Brain microvascular endothelial cell (primary cell): ENCODE measurements at regions not wholly inside any gene's neighbourhood (a gene's known extent, or its start where the extent isn't known, plus 50 kb on each side); places are given as distances from the start of the nearest gene placed in this dataset.

Experiments
- DNase-seq: peaks from one replicate; pipeline ENCODE4 v3.0.0-alpha.2; 2020
- H3K27ac ChIP-seq: fragments of 250-450 bp; sonication (Bioruptor Pico); 2 replicates; pipeline ENCODE4 v1.5.1; 2020; ENCODE audit warnings: mild to moderate bottlenecking, moderate library complexity
- H3K27me3 ChIP-seq: fragments of 250-450 bp; sonication (Bioruptor Pico); replicated peaks from 2 replicates; pipeline ENCODE4 v1.5.1; 2020; ENCODE audit warnings: mild to moderate bottlenecking
- H3K36me3 ChIP-seq: fragments of 250-450 bp; sonication (Bioruptor Pico); replicated peaks from 2 replicates; pipeline ENCODE4 v1.5.1; 2020; ENCODE audit warnings: mild to moderate bottlenecking
- H3K4me3 ChIP-seq: 2 replicates; pipeline ENCODE4 v1.5.1; 2011; ENCODE audit warnings: low read depth, mild to moderate bottlenecking, control low read depth, low read length, moderate library complexity
- in situ Hi-C: cut with HindIII; loops from 2 replicates; pipeline ENCODE4 v1.10.0; 2017; ENCODE audit warnings: low sequenced_read_pairs, low pct_ligation_motif_present
- TF ChIP-seq, protein P1 (sequence below): IDR thresholded peaks from 2 replicates; pipeline ENCODE4 v1.5.1; 2011; ENCODE audit warnings: low read depth, mild to moderate bottlenecking, moderate library complexity, low read length, control low read depth, inconsistent platforms; ENCODE audit errors: missing control alignments

DNA sequence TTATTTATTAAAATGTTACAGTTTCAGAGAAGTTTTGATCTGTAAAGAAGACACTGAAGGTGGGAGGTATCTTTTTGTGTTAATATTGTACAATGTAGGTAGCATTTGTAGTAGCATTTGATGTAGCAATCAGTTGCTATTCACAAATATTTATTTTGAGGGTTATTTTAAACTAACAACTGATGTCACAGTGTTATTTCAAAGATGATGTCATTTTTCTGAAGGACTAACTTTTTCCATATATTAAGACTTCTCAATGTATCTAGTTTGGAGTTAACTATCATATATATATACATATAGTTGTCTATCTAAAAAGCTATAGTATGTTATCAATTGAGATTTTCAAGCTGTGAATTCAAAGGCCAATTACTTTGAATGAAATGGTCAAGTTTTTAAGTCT, 1003.3 kb downstream of the DSC3 start:
- Histone ChIP-seq H3K27ac (no peak overlapping the region), H3K36me3 (no peaks in the 10 kb centered on the region)
- in situ Hi-C loops: no loop called here

DNA sequence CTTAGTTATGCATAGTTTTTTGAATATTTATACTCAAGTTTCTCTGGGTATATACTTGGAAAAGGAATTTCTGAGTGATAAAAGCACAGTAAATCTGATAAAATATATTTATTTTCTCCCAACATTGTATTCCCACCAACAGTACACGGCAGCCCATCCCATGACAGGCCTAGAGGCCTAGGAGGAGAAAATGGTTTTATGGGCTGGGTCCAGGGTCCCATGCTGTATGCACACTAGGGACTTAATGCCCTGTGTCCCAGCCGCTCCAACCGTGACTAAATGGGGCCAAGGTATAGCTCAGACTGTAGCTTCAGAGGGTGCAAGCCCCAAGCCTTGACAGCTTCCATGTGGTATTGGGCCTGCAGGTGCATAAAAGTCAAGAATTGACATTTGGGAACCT, 1007.7 kb downstream of the DSC3 start:
- H3K27ac ChIP-seq: no peak overlapping the region
- no peaks in the 10 kb centered on the region for H3K36me3 ChIP-seq
- H3K27me3 ChIP-seq: no peaks in the 10 kb centered on the region
- TF ChIP-seq, protein P1, sequence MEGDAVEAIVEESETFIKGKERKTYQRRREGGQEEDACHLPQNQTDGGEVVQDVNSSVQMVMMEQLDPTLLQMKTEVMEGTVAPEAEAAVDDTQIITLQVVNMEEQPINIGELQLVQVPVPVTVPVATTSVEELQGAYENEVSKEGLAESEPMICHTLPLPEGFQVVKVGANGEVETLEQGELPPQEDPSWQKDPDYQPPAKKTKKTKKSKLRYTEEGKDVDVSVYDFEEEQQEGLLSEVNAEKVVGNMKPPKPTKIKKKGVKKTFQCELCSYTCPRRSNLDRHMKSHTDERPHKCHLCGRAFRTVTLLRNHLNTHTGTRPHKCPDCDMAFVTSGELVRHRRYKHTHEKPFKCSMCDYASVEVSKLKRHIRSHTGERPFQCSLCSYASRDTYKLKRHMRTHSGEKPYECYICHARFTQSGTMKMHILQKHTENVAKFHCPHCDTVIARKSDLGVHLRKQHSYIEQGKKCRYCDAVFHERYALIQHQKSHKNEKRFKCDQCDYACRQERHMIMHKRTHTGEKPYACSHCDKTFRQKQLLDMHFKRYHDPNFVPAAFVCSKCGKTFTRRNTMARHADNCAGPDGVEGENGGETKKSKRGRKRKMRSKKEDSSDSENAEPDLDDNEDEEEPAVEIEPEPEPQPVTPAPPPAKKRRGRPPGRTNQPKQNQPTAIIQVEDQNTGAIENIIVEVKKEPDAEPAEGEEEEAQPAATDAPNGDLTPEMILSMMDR: no peak
- no peak for DNase-seq
- in situ Hi-C loops: no loop called here
- no peak overlapping the region for H3K4me3 ChIP-seq

More for the DNA sequence above, 1003.3 kb downstream of the DSC3 start:
- no peak for DNase-seq
- H3K27me3 ChIP-seq: no peaks in the 10 kb centered on the region
- no peak overlapping the region for H3K4me3 ChIP-seq
- TF ChIP-seq, protein P1: no peak

DNA sequence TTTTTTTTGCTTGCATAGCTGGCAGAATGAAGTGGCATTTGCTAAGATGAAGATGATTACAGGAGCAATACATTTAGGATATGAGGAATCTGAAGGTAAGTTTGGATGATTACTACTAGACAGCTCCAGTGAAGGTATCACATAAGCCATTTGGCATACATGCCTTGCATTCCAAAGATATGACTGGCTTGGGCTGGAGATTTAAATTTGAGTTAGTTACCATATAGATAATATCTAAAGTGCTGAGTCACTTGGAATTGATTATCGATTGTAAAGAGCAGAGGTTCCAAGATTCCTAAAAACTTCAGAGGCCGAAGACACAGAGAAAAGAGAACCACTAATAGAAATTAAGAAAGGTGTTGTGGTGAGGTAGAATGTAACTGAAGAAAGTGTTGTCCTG, 1026.4 kb downstream of the DSC3 start:
- H3K36me3 ChIP-seq: no peaks in the 10 kb centered on the region
- no peak for DNase-seq
- no peaks in the 10 kb centered on the region for H3K27me3 ChIP-seq
- no peak overlapping the region for H3K4me3 ChIP-seq
- TF ChIP-seq, protein P1: no peak
- H3K27ac ChIP-seq: no peak overlapping the region
- in situ Hi-C loops: no loop called here

DNA sequence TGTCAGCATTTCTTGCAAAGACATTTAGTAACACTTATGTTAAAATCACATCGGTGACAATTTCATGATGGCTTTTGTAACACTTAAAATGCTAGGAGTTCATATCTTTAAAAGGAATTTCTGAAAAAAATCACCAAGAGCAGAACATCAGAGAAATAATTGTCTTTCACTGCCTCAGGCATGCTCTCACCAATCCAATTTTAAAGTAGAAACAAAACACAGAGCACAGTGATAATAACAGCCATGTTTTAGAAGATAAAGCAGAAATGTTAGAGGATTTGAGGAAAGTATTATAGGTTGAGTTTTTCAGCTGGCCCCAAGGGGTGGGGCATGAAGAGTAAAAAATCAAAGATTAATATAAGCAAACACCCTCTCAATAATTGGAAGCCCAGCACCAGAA, 1037.6 kb downstream of the DSC3 start:
- TF ChIP-seq, protein P1: no peak
- H3K4me3 ChIP-seq: no peak overlapping the region
- H3K36me3 ChIP-seq: no peaks in the 10 kb centered on the region
- no peak overlapping the region for H3K27ac ChIP-seq
- no peak for DNase-seq
- in situ Hi-C loops: no loop called here
- no peaks in the 10 kb centered on the region for H3K27me3 ChIP-seq

DNA sequence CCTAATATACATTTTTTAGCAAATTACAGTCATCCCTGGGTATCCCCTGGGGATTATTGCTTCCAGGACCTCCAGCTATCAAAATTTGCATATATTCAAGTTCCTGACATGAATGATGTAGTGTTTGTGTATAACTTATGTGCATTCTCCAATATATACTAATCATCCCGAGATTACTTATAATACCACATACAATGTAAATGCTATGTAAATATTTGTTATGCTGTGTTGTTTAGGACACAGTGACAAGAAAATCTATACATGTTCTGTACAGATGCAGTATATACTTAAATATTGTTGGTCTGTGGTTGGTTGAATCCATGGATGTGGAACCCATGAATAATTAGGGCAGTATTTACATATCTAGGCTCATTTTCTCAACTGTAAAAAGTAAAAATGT, 1060.3 kb downstream of the DSC3 start:
- TF ChIP-seq, protein P1: no peak
- DNase-seq: no peak
- H3K4me3 ChIP-seq: no peak overlapping the region
- H3K27ac ChIP-seq: no peak overlapping the region
- in situ Hi-C loops: no loop called here
- no peaks in the 10 kb centered on the region for H3K27me3 ChIP-seq
- H3K36me3 ChIP-seq: no peaks in the 10 kb centered on the region

DNA sequence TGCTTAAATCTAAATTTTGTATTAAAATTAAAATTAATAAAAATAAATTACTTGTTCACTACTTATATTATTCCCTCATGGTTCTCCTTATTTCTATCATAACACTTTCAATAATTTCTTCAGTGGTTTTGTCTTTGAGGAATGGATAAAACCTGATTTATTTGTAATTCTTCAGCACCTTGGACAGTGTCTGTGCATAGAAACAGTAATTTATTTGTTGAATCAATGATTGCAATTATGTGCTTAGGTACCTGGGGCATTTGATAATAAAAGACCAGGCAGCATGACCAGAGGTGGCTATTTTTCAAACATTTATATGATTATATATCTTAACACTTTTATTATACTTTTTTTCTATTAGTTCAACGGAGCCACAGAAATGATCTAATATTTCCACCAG, 1062.7 kb downstream of the DSC3 start:
- TF ChIP-seq, protein P1: no peak
- Histone ChIP-seq H3K27me3 (no peaks in the 10 kb centered on the region), H3K27ac (no peak overlapping the region), H3K36me3 (no peaks in the 10 kb centered on the region), H3K4me3 (no peak overlapping the region)
- in situ Hi-C loops: no loop called here
- DNase-seq: no peak
